A549 (cell line): ENCODE measurements at regions not wholly inside any gene's neighbourhood (a gene's known extent, or its start where the extent isn't known, plus 50 kb on each side); places are given as distances from the start of the nearest gene placed in this dataset.

ENCODE experiments used
- ATAC-seq, 2 experiments: fragments of 200-7000 bp in 1 of 2; fragments of >200 bp in 1 of 2; cut with Nextera tagmentation in 1 of 2; cut with Tn5 transposase in 1 of 2; 3 replicates each; pipeline versions ENCODE4 v1.8.0 to v1.9.1; 2018 to 2020; ENCODE audit warnings: mild to moderate bottlenecking in 1 of 2, moderate library complexity in 1 of 2
- CTCF ChIA-PET: fragments of 300-600 bp; sonication (Branson Sonifier 250); formaldehyde crosslinking; extraction: SDS; loops from one replicate; lab custom pipeline; 2021; ENCODE audit warnings: antibody characterized with exemption, inconsistent platforms; lab: Yijun Ruan, JAX
- POLR2A ChIA-PET: fragments of 350-600 bp; formaldehyde crosslinking; extraction: SDS; loops from one replicate; lab custom pipeline; 2021; ENCODE audit warnings: antibody characterized with exemption, inconsistent platforms; lab: Yijun Ruan, JAX
- DNase-seq, 2 experiments: peaks; one replicate each; pipeline versions ENCODE4 v3.0.0 to v3.0.0-alpha.2; 2011 to 2016; ENCODE audit warnings: low read depth in 1 of 2, low spot score in 1 of 2
- FAIRE-seq: peaks from 2 replicates; lab custom pipeline; 2011; peaks lifted over from hg19 to GRCh38; lab: Jason Lieb, UNC
- H3K27ac ChIP-seq, 2 experiments: fragments of >200 bp; sonication (Bioruptor Twin); formaldehyde crosslinking; 3 replicates each; pipeline ENCODE4 v1.5.1; 2016 to 2017
- H3K4me1 ChIP-seq: fragments of >200 bp; sonication (Bioruptor Twin); formaldehyde crosslinking; 3 replicates; pipeline ENCODE4 v1.6.1; 2016
- H3K4me2 ChIP-seq: fragments of >200 bp; sonication (Bioruptor Twin); formaldehyde crosslinking; 3 replicates; pipeline ENCODE4 v1.6.1; 2016
- H3K4me3 ChIP-seq: fragments of >200 bp; sonication (Bioruptor Twin); formaldehyde crosslinking; 3 replicates; pipeline ENCODE4 v1.5.1; 2016
- H3K9me3 ChIP-seq: fragments of >200 bp; sonication (Bioruptor Twin); formaldehyde crosslinking; 3 replicates; pipeline ENCODE4 v1.6.1; 2016
- BCL3 ChIP-seq: fragments of >200 bp; sonication (Bioruptor Twin); formaldehyde crosslinking; IDR thresholded peaks from 3 replicates; pipeline ENCODE4 v1.6.1; 2016
- BHLHE40 ChIP-seq: IDR thresholded peaks from 2 replicates; pipeline ENCODE4 v1.6.1; 2012; ENCODE audit warnings: low read depth, low read length, inconsistent platforms
- CHD2 ChIP-seq: fragments of 150-350 bp; IDR thresholded peaks from 2 replicates; pipeline ENCODE4 v1.6.1; 2014; ENCODE audit warnings: low read length; ENCODE audit not compliant: partially characterized antibody
- E2F6 ChIP-seq: IDR thresholded peaks from 2 replicates; pipeline ENCODE4 v1.6.1; 2012; ENCODE audit warnings: low read depth, borderline replicate concordance
- EHF ChIP-seq: fragments of 250-450 bp; sonication (Bioruptor Pico); IDR thresholded peaks from 2 replicates; pipeline ENCODE4 v1.5.0; 2020; ENCODE audit warnings: mild to moderate bottlenecking
- EHMT2 ChIP-seq: fragments of 200-600 bp; sonication (generic); IDR thresholded peaks from 2 replicates; pipeline ENCODE4 v1.6.1; 2016; ENCODE audit warnings: antibody characterized with exemption, low read depth, mild to moderate bottlenecking, moderate library complexity
- FOXS1 ChIP-seq: fragments of 250-450 bp; sonication (Bioruptor Pico); IDR thresholded peaks from 2 replicates; pipeline ENCODE4 v1.5.0; 2020; ENCODE audit warnings: mild to moderate bottlenecking, moderate library complexity
- GATA3 ChIP-seq: IDR thresholded peaks from 2 replicates; pipeline ENCODE4 v1.6.1; 2012; ENCODE audit warnings: borderline replicate concordance
- HEYL ChIP-seq: fragments of 250-450 bp; sonication (Bioruptor Pico); IDR thresholded peaks from 2 replicates; pipeline ENCODE4 v1.8.0; 2021; ENCODE audit warnings: mild to moderate bottlenecking, moderate library complexity
- HMGXB4 ChIP-seq: fragments of 250-450 bp; sonication (Bioruptor Pico); IDR thresholded peaks from 2 replicates; pipeline ENCODE4 v1.5.0; 2021; ENCODE audit warnings: mild to moderate bottlenecking, moderate library complexity, borderline replicate concordance
- HOXA7 ChIP-seq: fragments of 250-450 bp; sonication (Bioruptor Pico); IDR thresholded peaks from 2 replicates; pipeline ENCODE4 v1.5.0; 2020; ENCODE audit warnings: mild to moderate bottlenecking, moderate library complexity
- HOXB13 ChIP-seq: fragments of 250-450 bp; sonication (Bioruptor Pico); IDR thresholded peaks from 2 replicates; pipeline ENCODE4 v1.5.0; 2020; ENCODE audit warnings: low read depth, mild to moderate bottlenecking, moderate library complexity
- JUN ChIP-seq, 2 experiments: fragments of >200 bp; sonication (Bioruptor Twin); formaldehyde crosslinking; IDR thresholded peaks; 2 replicates in 1 of 2; 3 replicates in 1 of 2; pipeline ENCODE4 v1.6.1; 2016 to 2017
- KDM1A ChIP-seq: fragments of 200-600 bp; sonication (generic); IDR thresholded peaks from 2 replicates; pipeline ENCODE4 v1.6.1; 2016; ENCODE audit warnings: low read depth, mild to moderate bottlenecking
- KDM5A ChIP-seq: fragments of 200-600 bp; sonication (generic); IDR thresholded peaks from 2 replicates; pipeline ENCODE4 v1.6.1; 2016; ENCODE audit warnings: antibody characterized with exemption, mild to moderate bottlenecking
- MAZ ChIP-seq: fragments of 150-350 bp; IDR thresholded peaks from 2 replicates; pipeline ENCODE4 v1.6.1; 2014; ENCODE audit warnings: antibody characterized with exemption, low read depth, low read length, borderline replicate concordance
- NFE2L2 ChIP-seq: fragments of 150-350 bp; conservative IDR thresholded peaks from 2 replicates; pipeline ENCODE4 v1.6.1; 2014; ENCODE audit warnings: low read length
- NR3C1 ChIP-seq: fragments of >200 bp; sonication (Bioruptor Twin); formaldehyde crosslinking; IDR thresholded peaks from 3 replicates; pipeline ENCODE4 v1.6.1; 2017
- PBX3 ChIP-seq: IDR thresholded peaks from 2 replicates; pipeline ENCODE4 v1.6.1; 2012
- POLR2A ChIP-seq: IDR thresholded peaks from 2 replicates; pipeline ENCODE4 v1.6.1; 2012; ENCODE audit warnings: mild to moderate bottlenecking, low read length
- POLR2AphosphoS2 ChIP-seq: conservative IDR thresholded peaks from 2 replicates; pipeline ENCODE4 v1.6.1; 2012; ENCODE audit warnings: low read length, improper control_type of control experiment, inconsistent platforms
- RARB ChIP-seq: fragments of 250-450 bp; sonication (Bioruptor Pico); IDR thresholded peaks from 2 replicates; pipeline ENCODE4 v1.8.0; 2021; ENCODE audit warnings: mild to moderate bottlenecking, moderate library complexity
- RCOR1 ChIP-seq: fragments of 150-350 bp; IDR thresholded peaks from 2 replicates; pipeline ENCODE4 v1.6.1; 2014; ENCODE audit warnings: antibody characterized with exemption, low read length, low read depth
- RFX5 ChIP-seq: fragments of 450-650 bp; IDR thresholded peaks from 2 replicates; pipeline ENCODE4 v1.7.1; 2014; ENCODE audit warnings: antibody characterized with exemption, mild to moderate bottlenecking, moderate library complexity
- SMC3 ChIP-seq: fragments of >200 bp; sonication (Bioruptor Twin); formaldehyde crosslinking; IDR thresholded peaks from 3 replicates; pipeline ENCODE4 v1.6.1; 2018; ENCODE audit warnings: inconsistent platforms
- TFCP2L1 ChIP-seq: fragments of 250-450 bp; sonication (Bioruptor Pico); IDR thresholded peaks from 2 replicates; pipeline ENCODE4 v1.5.0; 2021; ENCODE audit warnings: mild to moderate bottlenecking
- TP53 ChIP-seq: fragments of 250-450 bp; sonication (Bioruptor Pico); IDR thresholded peaks from 2 replicates; pipeline ENCODE4 v1.5.0; 2021; ENCODE audit warnings: mild to moderate bottlenecking, moderate library complexity
- ZFP36 ChIP-seq: fragments of 450-650 bp; IDR thresholded peaks from 2 replicates; pipeline ENCODE4 v1.6.1; 2014; ENCODE audit warnings: borderline replicate concordance; ENCODE audit not compliant: partially characterized antibody
- ZNF302 ChIP-seq: fragments of 250-450 bp; sonication (Bioruptor Pico); IDR thresholded peaks from 2 replicates; pipeline ENCODE4 v1.9.0; 2021; ENCODE audit warnings: inconsistent platforms, mild to moderate bottlenecking, moderate library complexity
- ZSCAN20 ChIP-seq: fragments of 250-450 bp; sonication (Bioruptor Pico); IDR thresholded peaks from 2 replicates; pipeline ENCODE4 v1.8.0; 2022; ENCODE audit warnings: mild to moderate bottlenecking, moderate library complexity
- whole genome bisulfite sequencing: methylation state at CpG from one replicate; pipeline ENCODE4 v1.1.6; 2017; ENCODE audit errors: missing lambda C conversion rate; 5-methylcytosine and 5-hydroxymethylcytosine counted together
- TF ChIP-seq, protein P1 (sequence below): fragments of 450-650 bp; IDR thresholded peaks from 2 replicates; pipeline ENCODE4 v1.6.1; 2014; ENCODE audit warnings: antibody characterized with exemption

- POLR2A ChIA-PET: no interaction called here
- no peak for ATAC-seq
Measured at GRCh38 chr13:105960326-105960725, 575.1 kb downstream of the EFNB2 start.

DNA sequence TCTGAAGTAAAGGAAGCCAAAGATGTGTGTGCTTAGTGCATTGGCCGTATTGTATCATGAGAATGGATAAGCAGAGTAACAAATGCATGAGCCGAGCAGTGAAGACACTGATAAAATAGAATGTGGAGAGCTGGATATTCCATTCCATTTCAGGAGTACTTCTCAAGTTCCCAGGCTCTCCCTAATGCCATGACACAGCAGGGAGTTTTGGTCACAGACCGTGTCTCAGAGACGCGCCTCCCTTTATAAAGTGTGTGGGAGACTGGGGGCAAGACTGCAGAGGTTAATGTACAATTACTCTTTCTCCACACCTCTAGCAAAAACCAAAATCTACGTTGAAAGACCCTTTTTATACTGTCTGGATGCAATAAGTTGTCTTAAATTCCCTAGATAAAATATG is 575.6 kb downstream of the EFNB2 start:
- 77% methylated on average over 6 of the region's 6 CpGs for WGBS
- H3K27ac ChIP-seq: no peak overlapping the region
- DNase-seq (no peak), ATAC-seq (no peak), FAIRE-seq (no peak)
- no peaks in the 10 kb centered on the region for H3K9me3 ChIP-seq
- TF ChIP-seq KDM5A (no peak), E2F6 (no peak), MAZ (no peak), EHF (CRISPR knock-in tag) (no peak), HEYL (CRISPR knock-in tag) (no peak), HOXA7 (CRISPR knock-in tag) (no peak), RCOR1 (no peak), RARB (no peak), ZSCAN20 (CRISPR knock-in tag) (no peak), ZNF302 (no peak), TFCP2L1 (CRISPR knock-in tag) (no peak), NR3C1 (no peak), NFE2L2 (no peak), GATA3 (no peak), HMGXB4 (no peak), POLR2A (no peak), EHMT2 (no peak), SMC3 (no peak), RFX5 (no peak)
- TF ChIP-seq, protein P1, sequence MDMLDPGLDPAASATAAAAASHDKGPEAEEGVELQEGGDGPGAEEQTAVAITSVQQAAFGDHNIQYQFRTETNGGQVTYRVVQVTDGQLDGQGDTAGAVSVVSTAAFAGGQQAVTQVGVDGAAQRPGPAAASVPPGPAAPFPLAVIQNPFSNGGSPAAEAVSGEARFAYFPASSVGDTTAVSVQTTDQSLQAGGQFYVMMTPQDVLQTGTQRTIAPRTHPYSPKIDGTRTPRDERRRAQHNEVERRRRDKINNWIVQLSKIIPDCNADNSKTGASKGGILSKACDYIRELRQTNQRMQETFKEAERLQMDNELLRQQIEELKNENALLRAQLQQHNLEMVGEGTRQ: no peak
- CTCF ChIA-PET: no interaction called here
- H3K4me1 ChIP-seq: no peaks in the 10 kb centered on the region
- no peak overlapping the region for H3K4me3 ChIP-seq
- POLR2A ChIA-PET: no interaction called here
- H3K4me2 ChIP-seq: no peak overlapping the region

More at GRCh38 chr13:105960326-105960725, 575.1 kb downstream of the EFNB2 start:
- Histone ChIP-seq H3K27ac (no peak overlapping the region), H3K4me3 (no peak overlapping the region), H3K4me2 (no peak overlapping the region), H3K4me1 (no peaks in the 10 kb centered on the region), H3K9me3 (no peaks in the 10 kb centered on the region)
- CTCF ChIA-PET: no interaction called here
- DNase-seq (no peak), FAIRE-seq (no peak)
- 85% methylated on average over 7 of the region's 7 CpGs for WGBS
- no peak for TF ChIP-seq KDM1A
- TF ChIP-seq ZFP36: no peak
- no peak for TF ChIP-seq TP53 (CRISPR knock-in tag)
- no peak for TF ChIP-seq CHD2
- TF ChIP-seq HOXB13: no peak
- no peak for TF ChIP-seq POLR2AphosphoS2
- no peak for TF ChIP-seq BHLHE40
- TF ChIP-seq PBX3: no peak
- no peak for TF ChIP-seq BCL3
- no peak for TF ChIP-seq FOXS1
- no peak for TF ChIP-seq JUN (IDR thresholded peaks at IDR 0.05)
- no peak for TF ChIP-seq NFE2L2
